Glutamatergic neuron (in vitro differentiated cells): ENCODE measurements at regions not wholly inside any gene's neighbourhood (a gene's known extent, or its start where the extent isn't known, plus 50 kb on each side); places are given as distances from the start of the nearest gene placed in this dataset.

Experiments used
- DNase-seq: peaks from one replicate; pipeline ENCODE4 v3.0.0; 2022
- H3K27ac Mint-ChIP-seq: one replicate; pipeline ENCODE4 v1.8.0; 2020; ENCODE audit warnings: mild to moderate bottlenecking, mixed read lengths, inconsistent platforms; ENCODE audit not compliant: unreplicated experiment
- H3K27me3 Mint-ChIP-seq: one replicate; pipeline ENCODE4 v1.8.0; 2020; ENCODE audit warnings: mild to moderate bottlenecking, moderate library complexity, mixed read lengths, inconsistent platforms; ENCODE audit not compliant: unreplicated experiment
- H3K36me3 Mint-ChIP-seq: one replicate; pipeline ENCODE4 v1.8.0; 2020; ENCODE audit warnings: mild to moderate bottlenecking, mixed read lengths, inconsistent platforms; ENCODE audit not compliant: unreplicated experiment
- H3K4me1 Mint-ChIP-seq: one replicate; pipeline ENCODE4 v1.8.0; 2020; ENCODE audit warnings: mild to moderate bottlenecking, low read depth, mixed read lengths, inconsistent platforms; ENCODE audit not compliant: unreplicated experiment
- H3K4me3 Mint-ChIP-seq: one replicate; pipeline ENCODE4 v1.8.0; 2020; ENCODE audit warnings: mild to moderate bottlenecking, mixed read lengths, inconsistent platforms; ENCODE audit not compliant: unreplicated experiment
- H3K9me3 Mint-ChIP-seq: one replicate; pipeline ENCODE4 v1.8.0; 2020; ENCODE audit warnings: mild to moderate bottlenecking, moderate library complexity, mixed read lengths, inconsistent platforms; ENCODE audit not compliant: unreplicated experiment
- CTCF ChIP-seq: fragments of 200-600 bp; sonication (generic); IDR thresholded peaks from one replicate; pipeline ENCODE4 v1.5.0; 2021; ENCODE audit not compliant: partially characterized antibody, unreplicated experiment

- H3K27ac Mint-ChIP-seq = no peak overlapping the region
- DNase-seq = no peak
- H3K9me3 Mint-ChIP-seq = no peaks in the 10 kb centered on the region
- peaks cover 4% of the 10 kb centered on the region for H3K4me1 Mint-ChIP-seq
- no peak overlapping the region for H3K4me3 Mint-ChIP-seq
- TF ChIP-seq CTCF = no peak
- peaks cover 8% of the 10 kb centered on the region for H3K27me3 Mint-ChIP-seq
- H3K36me3 Mint-ChIP-seq = no peaks in the 10 kb centered on the region
Observed at GRCh38 chr3:64390893-64391292, 165.6 kb upstream of the PRICKLE2 start.

GRCh38 chr3:64388886-64389285 is 163.6 kb upstream of the PRICKLE2 start:
- Mint-ChIP-seq H3K27ac (no peak overlapping the region), H3K9me3 (no peaks in the 10 kb centered on the region), H3K27me3 (peaks cover 6% of the 10 kb centered on the region), H3K4me3 (no peak overlapping the region), H3K4me1 (peaks cover 9% of the 10 kb centered on the region), H3K36me3 (no peaks in the 10 kb centered on the region)
- DNase-seq = no peak
- TF ChIP-seq CTCF = no peak

- DNase-seq = no peak
- Mint-ChIP-seq H3K36me3 (no peaks in the 10 kb centered on the region), H3K4me1 (peaks cover 5% of the 10 kb centered on the region), H3K9me3 (no peaks in the 10 kb centered on the region), H3K4me3 (no peak overlapping the region), H3K27me3 (peaks cover 3% of the 10 kb centered on the region), H3K27ac (no peak overlapping the region)
- TF ChIP-seq CTCF = no peak
Observed at GRCh38 chr3:64387688-64388087, 162.4 kb upstream of the PRICKLE2 start.

- Mint-ChIP-seq H3K9me3 (no peaks in the 10 kb centered on the region), H3K27me3 (peaks cover 3% of the 10 kb centered on the region), H3K4me3 (no peak overlapping the region), H3K27ac (no peak overlapping the region), H3K36me3 (no peaks in the 10 kb centered on the region), H3K4me1 (peaks cover 5% of the 10 kb centered on the region)
- DNase-seq = no peak
- TF ChIP-seq CTCF = no peak
Observed at GRCh38 chr3:64385277-64385676, 160.0 kb upstream of the PRICKLE2 start.

- Mint-ChIP-seq H3K36me3 (no peaks in the 10 kb centered on the region), H3K4me1 (peaks cover 5% of the 10 kb centered on the region), H3K4me3 (no peak overlapping the region), H3K27me3 (peaks cover 3% of the 10 kb centered on the region), H3K9me3 (no peaks in the 10 kb centered on the region), H3K27ac (no peak overlapping the region)
- DNase-seq = no peak
- no peak for TF ChIP-seq CTCF
Observed at GRCh38 chr3:64384561-64384960, 159.3 kb upstream of the PRICKLE2 start.
